SK-N-SH (cell line): ENCODE measurements at regions not wholly inside any gene's neighbourhood (a gene's known extent, or its start where the extent isn't known, plus 50 kb on each side); places are given as distances from the start of the nearest gene placed in this dataset.

Experiments
- CTCF ChIA-PET: fragments of 300-600, 350-600 bp; formaldehyde crosslinking; extraction: SDS; loops from one replicate; lab custom pipeline; 2021; lab: Yijun Ruan, JAX
- POLR2A ChIA-PET: fragments of 350-600 bp; sonication (Branson Sonifier 250); formaldehyde crosslinking; extraction: SDS; loops from one replicate; lab custom pipeline; 2020; ENCODE audit warnings: antibody characterized with exemption, inconsistent platforms; lab: Yijun Ruan, JAX
- DNase-seq: peaks from one replicate; pipeline ENCODE4 v3.0.0; 2012
- H2AFZ ChIP-seq: fragments of 200-600 bp; sonication (generic); 2 replicates; pipeline ENCODE4 v1.8.1; 2016; ENCODE audit warnings: antibody characterized with exemption, mild to moderate bottlenecking, low read depth
- H3F3A ChIP-seq: fragments of 200-600 bp; sonication (generic); replicated peaks from 2 replicates; pipeline ENCODE3; 2016; ENCODE audit warnings: antibody characterized with exemption, mild to moderate bottlenecking; ENCODE audit not compliant: insufficient read depth
- H3K27ac ChIP-seq, 2 experiments: fragments of 200-500 bp in 1 of 2; fragments of 200-600 bp in 1 of 2; sonication (Bioruptor generic) in 1 of 2; sonication (generic), shearing (Covaris generic) in 1 of 2; 2 replicates each; pipeline versions ENCODE4 v1.5.1 to v1.6.1; 2014 to 2016; ENCODE audit warnings: low read depth in 2 of 2, inconsistent platforms in 1 of 2, low read length in 1 of 2, mild to moderate bottlenecking in 1 of 2, mixed read lengths in 1 of 2
- H3K27me3 ChIP-seq: fragments of 200-600 bp; sonication (generic), shearing (Covaris generic); 2 replicates; pipeline ENCODE4 v1.6.1; 2016; ENCODE audit warnings: mixed run types; ENCODE audit not compliant: insufficient read depth
- H3K36me3 ChIP-seq, 2 experiments: fragments of 200-500 bp in 1 of 2; fragments of 200-600 bp in 1 of 2; sonication (Bioruptor generic) in 1 of 2; sonication (generic) in 1 of 2; replicated peaks in 1 of 2; 2 replicates each; pipeline versions ENCODE3 to v1.5.1; 2014 to 2016; ENCODE audit warnings: low read length in 1 of 2, mild to moderate bottlenecking in 1 of 2; ENCODE audit not compliant: insufficient read depth in 2 of 2, control insufficient read depth in 1 of 2
- H3K4me1 ChIP-seq, 2 experiments: fragments of 200-500 bp in 1 of 2; fragments of 200-600 bp in 1 of 2; sonication (Bioruptor generic) in 1 of 2; sonication (generic), shearing (Covaris generic) in 1 of 2; 2 replicates each; pipeline versions ENCODE4 v1.5.1 to v1.6.1; 2014 to 2016; ENCODE audit warnings: low read depth in 1 of 2, low read length in 1 of 2, mixed run types in 1 of 2; ENCODE audit not compliant: insufficient read depth in 2 of 2, control insufficient read depth in 1 of 2
- H3K4me2 ChIP-seq: fragments of 200-600 bp; sonication (generic), shearing (Covaris generic); 2 replicates; pipeline ENCODE4 v1.6.1; 2017; ENCODE audit warnings: mixed run types
- H3K4me3 ChIP-seq, 2 experiments: fragments of 200-500 bp in 1 of 2; fragments of 200-600 bp in 1 of 2; sonication (Bioruptor generic) in 1 of 2; sonication (generic), shearing (Covaris generic) in 1 of 2; 2 replicates each; pipeline versions ENCODE4 v1.5.1 to v1.8.1; 2014 to 2016; ENCODE audit warnings: low read depth in 2 of 2, inconsistent platforms in 1 of 2, low read length in 1 of 2, mild to moderate bottlenecking in 1 of 2, mixed read lengths in 1 of 2, moderate library complexity in 1 of 2
- H3K79me2 ChIP-seq: fragments of 200-600 bp; sonication (generic); 2 replicates; pipeline ENCODE4 v1.8.1; 2017; ENCODE audit warnings: mild to moderate bottlenecking; ENCODE audit not compliant: insufficient read depth
- H3K9ac ChIP-seq: fragments of 200-600 bp; sonication (generic); 2 replicates; pipeline ENCODE4 v1.6.1; 2017; ENCODE audit warnings: mixed run types
- H3K9me2 ChIP-seq: fragments of 200-600 bp; sonication (generic); 2 replicates; pipeline ENCODE4 v1.6.1; 2017; ENCODE audit warnings: mixed run types
- H3K9me3 ChIP-seq: fragments of 200-600 bp; sonication (generic); 2 replicates; pipeline ENCODE4 v1.6.1; 2017; ENCODE audit warnings: mixed run types, mild to moderate bottlenecking, moderate library complexity
- H4K20me1 ChIP-seq: fragments of 200-600 bp; sonication (generic); 2 replicates; pipeline ENCODE4 v1.6.1; 2017; ENCODE audit warnings: mild to moderate bottlenecking, mixed run types; ENCODE audit not compliant: insufficient read depth
- FOXM1 ChIP-seq: IDR thresholded peaks from 2 replicates; pipeline ENCODE4 v1.4.0; 2012; ENCODE audit warnings: low read depth, mild to moderate bottlenecking
- MXI1 ChIP-seq: IDR thresholded peaks from 2 replicates; pipeline ENCODE4 v1.6.1; 2012; ENCODE audit warnings: mild to moderate bottlenecking, low read depth, low read length, improper control_type of control experiment
- NRF1 ChIP-seq: IDR thresholded peaks from 2 replicates; pipeline ENCODE4 v1.6.1; 2012; ENCODE audit warnings: low read depth, mild to moderate bottlenecking, low read length
- RAD21 ChIP-seq: IDR thresholded peaks from 2 replicates; pipeline ENCODE4 v1.6.1; 2012; ENCODE audit warnings: mild to moderate bottlenecking, low read length
- RCOR1 ChIP-seq: fragments of 150-350 bp; IDR thresholded peaks from 2 replicates; pipeline ENCODE4 v1.6.1; 2017; ENCODE audit warnings: antibody characterized with exemption, low read length
- SMC3 ChIP-seq: IDR thresholded peaks from 2 replicates; pipeline ENCODE4 v1.6.1; 2012; ENCODE audit warnings: low read depth, low read length, improper control_type of control experiment
- WGBS: methylation state at CpG from one replicate; pipeline ENCODE4 v1.1.6; 2017; ENCODE audit warnings: low lambda C conversion rate; 5-methylcytosine and 5-hydroxymethylcytosine counted together
- TF ChIP-seq, protein P1 (sequence below): IDR thresholded peaks from 2 replicates; pipeline ENCODE4 v1.4.0; 2012; ENCODE audit warnings: low read depth
- TF ChIP-seq, protein P2 (sequence below): fragments of 200-600 bp; sonication (generic); IDR thresholded peaks from 2 replicates; pipeline ENCODE4 v1.6.1; 2017; ENCODE audit warnings: antibody characterized with exemption, mild to moderate bottlenecking, moderate library complexity
- TF ChIP-seq, protein P3 (sequence below): IDR thresholded peaks from 2 replicates; pipeline ENCODE4 v1.6.1; 2012; ENCODE audit warnings: mild to moderate bottlenecking, low read depth, low read length, moderate library complexity

DNA sequence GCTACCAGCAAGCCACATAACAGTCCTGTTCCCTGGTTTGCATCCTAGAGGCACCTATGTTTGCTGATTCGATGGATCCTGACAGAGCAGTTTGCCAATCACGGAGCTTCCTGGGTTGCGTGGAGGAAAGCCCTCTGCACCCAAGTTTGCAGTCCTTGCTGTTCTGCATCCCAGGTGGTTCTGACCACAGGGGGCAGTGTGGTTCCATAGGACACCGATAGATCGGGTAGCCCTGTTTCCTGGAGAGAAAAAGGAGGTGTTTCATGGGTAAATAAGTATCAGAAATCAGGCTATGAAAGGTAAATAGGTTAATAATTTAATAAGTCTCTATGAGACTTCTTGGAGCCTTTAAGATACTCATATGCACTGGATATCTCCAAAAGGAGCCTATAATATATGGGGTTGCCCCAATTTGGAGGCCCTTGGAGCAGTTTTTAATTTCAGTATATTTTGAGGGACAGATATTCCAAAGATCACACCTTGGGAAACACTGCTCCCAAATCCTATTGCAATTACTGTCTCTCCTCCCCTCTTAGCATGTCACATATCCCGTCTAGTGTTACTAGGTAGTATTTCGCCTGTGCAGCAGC is 194.6 kb upstream of the TPM1 start:
- ChIA-PET POLR2A (no interaction called here), CTCF (interaction anchor here (0.6 to 3.9 kb wide), 17 partner anchors 8 to 245 kb away, joined by 3 to 22 read pairs (median 4); no protein-coding TSS in a partner anchor)
- no peaks in the 10 kb centered on the region for H3K9me3 ChIP-seq
- peaks cover 0 to 5% of the 10 kb centered on the region in 2 experiments for H3K36me3 ChIP-seq
- H2AFZ ChIP-seq: no peak overlapping the region
- peaks cover 34% of the 10 kb centered on the region for H3F3A ChIP-seq
- H3K27ac ChIP-seq: peak overlapping the region in 1 of 2 experiments; percentile 91; a peak in 2 of 4 replicates
- peak; percentile 62 for DNase-seq
- H3K9ac ChIP-seq: no peak overlapping the region
- no peaks in the 10 kb centered on the region for H3K27me3 ChIP-seq
- no peaks in the 10 kb centered on the region for H4K20me1 ChIP-seq
- TF ChIP-seq FOXM1 (no peak), MXI1 (no peak), SMC3 (peak; percentile 57), RCOR1 (no peak), NRF1 (no peak), RAD21 (peak; percentile 74)
- TF ChIP-seq, protein P1, sequence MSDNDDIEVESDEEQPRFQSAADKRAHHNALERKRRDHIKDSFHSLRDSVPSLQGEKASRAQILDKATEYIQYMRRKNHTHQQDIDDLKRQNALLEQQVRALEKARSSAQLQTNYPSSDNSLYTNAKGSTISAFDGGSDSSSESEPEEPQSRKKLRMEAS: no peak
- TF ChIP-seq, protein P2, sequence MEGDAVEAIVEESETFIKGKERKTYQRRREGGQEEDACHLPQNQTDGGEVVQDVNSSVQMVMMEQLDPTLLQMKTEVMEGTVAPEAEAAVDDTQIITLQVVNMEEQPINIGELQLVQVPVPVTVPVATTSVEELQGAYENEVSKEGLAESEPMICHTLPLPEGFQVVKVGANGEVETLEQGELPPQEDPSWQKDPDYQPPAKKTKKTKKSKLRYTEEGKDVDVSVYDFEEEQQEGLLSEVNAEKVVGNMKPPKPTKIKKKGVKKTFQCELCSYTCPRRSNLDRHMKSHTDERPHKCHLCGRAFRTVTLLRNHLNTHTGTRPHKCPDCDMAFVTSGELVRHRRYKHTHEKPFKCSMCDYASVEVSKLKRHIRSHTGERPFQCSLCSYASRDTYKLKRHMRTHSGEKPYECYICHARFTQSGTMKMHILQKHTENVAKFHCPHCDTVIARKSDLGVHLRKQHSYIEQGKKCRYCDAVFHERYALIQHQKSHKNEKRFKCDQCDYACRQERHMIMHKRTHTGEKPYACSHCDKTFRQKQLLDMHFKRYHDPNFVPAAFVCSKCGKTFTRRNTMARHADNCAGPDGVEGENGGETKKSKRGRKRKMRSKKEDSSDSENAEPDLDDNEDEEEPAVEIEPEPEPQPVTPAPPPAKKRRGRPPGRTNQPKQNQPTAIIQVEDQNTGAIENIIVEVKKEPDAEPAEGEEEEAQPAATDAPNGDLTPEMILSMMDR: peak; percentile 67
- TF ChIP-seq, protein P3, sequence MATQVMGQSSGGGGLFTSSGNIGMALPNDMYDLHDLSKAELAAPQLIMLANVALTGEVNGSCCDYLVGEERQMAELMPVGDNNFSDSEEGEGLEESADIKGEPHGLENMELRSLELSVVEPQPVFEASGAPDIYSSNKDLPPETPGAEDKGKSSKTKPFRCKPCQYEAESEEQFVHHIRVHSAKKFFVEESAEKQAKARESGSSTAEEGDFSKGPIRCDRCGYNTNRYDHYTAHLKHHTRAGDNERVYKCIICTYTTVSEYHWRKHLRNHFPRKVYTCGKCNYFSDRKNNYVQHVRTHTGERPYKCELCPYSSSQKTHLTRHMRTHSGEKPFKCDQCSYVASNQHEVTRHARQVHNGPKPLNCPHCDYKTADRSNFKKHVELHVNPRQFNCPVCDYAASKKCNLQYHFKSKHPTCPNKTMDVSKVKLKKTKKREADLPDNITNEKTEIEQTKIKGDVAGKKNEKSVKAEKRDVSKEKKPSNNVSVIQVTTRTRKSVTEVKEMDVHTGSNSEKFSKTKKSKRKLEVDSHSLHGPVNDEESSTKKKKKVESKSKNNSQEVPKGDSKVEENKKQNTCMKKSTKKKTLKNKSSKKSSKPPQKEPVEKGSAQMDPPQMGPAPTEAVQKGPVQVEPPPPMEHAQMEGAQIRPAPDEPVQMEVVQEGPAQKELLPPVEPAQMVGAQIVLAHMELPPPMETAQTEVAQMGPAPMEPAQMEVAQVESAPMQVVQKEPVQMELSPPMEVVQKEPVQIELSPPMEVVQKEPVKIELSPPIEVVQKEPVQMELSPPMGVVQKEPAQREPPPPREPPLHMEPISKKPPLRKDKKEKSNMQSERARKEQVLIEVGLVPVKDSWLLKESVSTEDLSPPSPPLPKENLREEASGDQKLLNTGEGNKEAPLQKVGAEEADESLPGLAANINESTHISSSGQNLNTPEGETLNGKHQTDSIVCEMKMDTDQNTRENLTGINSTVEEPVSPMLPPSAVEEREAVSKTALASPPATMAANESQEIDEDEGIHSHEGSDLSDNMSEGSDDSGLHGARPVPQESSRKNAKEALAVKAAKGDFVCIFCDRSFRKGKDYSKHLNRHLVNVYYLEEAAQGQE: no peak
- TF ChIP-seq, all 33 proteins: peak for 3
- WGBS: 66% methylated on average over 5 of the region's 7 CpGs
- H3K4me2 ChIP-seq: no peak overlapping the region
- H3K4me1 ChIP-seq: peaks cover 14 to 34% of the 10 kb centered on the region in 2 experiments
- H3K9me2 ChIP-seq: no peaks in the 10 kb centered on the region
- no peak overlapping the region for H3K4me3 ChIP-seq
- peaks cover 3% of the 10 kb centered on the region; the same call in 1 of the 2 replicates for H3K79me2 ChIP-seq

DNA sequence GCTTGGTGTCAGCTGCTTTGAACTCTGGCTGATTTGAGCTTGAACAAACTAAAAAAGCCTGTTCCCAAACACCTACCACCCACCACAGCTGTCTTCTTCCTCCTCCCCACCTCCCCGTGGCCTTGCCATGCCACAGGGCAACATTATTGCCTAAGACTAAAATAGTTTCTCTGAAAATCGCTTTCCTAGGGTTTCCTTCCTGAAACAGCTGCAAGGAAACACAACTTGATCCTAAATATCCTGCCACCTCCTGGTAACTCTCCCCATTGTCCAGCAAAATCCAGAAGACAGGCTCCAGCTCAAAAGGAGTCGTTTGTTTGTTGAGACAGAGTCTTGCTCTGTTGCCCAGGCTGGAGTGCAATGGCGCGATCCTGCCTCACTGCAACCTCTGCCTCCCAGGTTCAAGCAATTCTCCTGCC is 193.9 kb upstream of the TPM1 start:
- peaks cover 14 to 34% of the 10 kb centered on the region in 2 experiments for H3K4me1 ChIP-seq
- H3K9ac ChIP-seq: no peak overlapping the region
- H3K79me2 ChIP-seq: peaks cover 3% of the 10 kb centered on the region; the same call in 1 of the 2 replicates
- 82% methylated on average over 5 of the region's 5 CpGs for WGBS
- TF ChIP-seq, protein P2: peak; percentile 24
- TF ChIP-seq RAD21: no peak
- no peaks in the 10 kb centered on the region for H3K9me2 ChIP-seq
- H3K9me3 ChIP-seq: no peaks in the 10 kb centered on the region
- POLR2A ChIA-PET: interaction anchor here (0.6 kb wide), 1 partner anchor 1471 kb away, joined by 4 read pairs; no protein-coding TSS in a partner anchor
- H3K36me3 ChIP-seq: peaks cover 0 to 5% of the 10 kb centered on the region in 2 experiments
- CTCF ChIA-PET: interaction anchor here (0.7 to 3.9 kb wide), 8 partner anchors 16 to 245 kb away, joined by 3 to 22 read pairs (median 6); no protein-coding TSS in a partner anchor
- no peak overlapping the region for H3K4me2 ChIP-seq
- H4K20me1 ChIP-seq: no peaks in the 10 kb centered on the region
- no peak overlapping the region for H2AFZ ChIP-seq
- peak overlapping the region in 1 of 2 experiments; percentile 91; a peak in 3 of 4 replicates for H3K27ac ChIP-seq
- H3K27me3 ChIP-seq: no peaks in the 10 kb centered on the region
- peaks cover 34% of the 10 kb centered on the region for H3F3A ChIP-seq
- no peak for DNase-seq
- no peak overlapping the region for H3K4me3 ChIP-seq
